ENCODE measurements at regions not wholly inside any gene's neighbourhood (a gene's known extent, or its start where the extent isn't known, plus 50 kb on each side); places are given as distances from the start of the nearest gene placed in this dataset.
"Not testable (repeated sequence)": the region's sequence is repeated elsewhere in the genome, so short reads cannot be mapped to it uniquely, and the experiment has no call there.

DNA sequence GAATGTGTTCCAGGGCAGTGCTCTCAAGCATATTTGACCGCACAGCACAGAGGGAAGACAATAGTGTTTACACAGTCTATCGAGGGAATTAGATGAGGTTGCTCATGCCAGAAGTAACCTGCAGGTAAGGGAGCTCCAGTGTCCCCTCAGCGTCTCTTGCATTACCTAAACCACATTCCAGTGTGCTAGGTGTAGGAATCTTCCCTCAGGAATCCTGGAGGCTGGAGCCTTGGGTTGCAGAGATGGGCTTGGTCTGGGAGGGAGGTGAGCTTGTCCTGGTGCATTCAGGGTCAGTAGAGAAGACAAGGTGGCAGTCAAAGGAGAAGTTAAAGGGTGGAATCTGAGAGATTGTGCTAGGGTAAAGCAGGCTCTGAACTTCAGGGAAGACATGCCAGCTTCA is 56.3 kb downstream of the SOX14 start:
- no peak for DNase-seq

GRCh38 chr3:137835096-137835495 is 71.0 kb downstream of the SOX14 start:
- DNase-seq: no peak

GRCh38 chr3:137845194-137845593 is 81.1 kb downstream of the SOX14 start:
- no peak for DNase-seq

- DNase-seq: no peak
Measured at GRCh38 chr3:137845666-137846065, 81.6 kb downstream of the SOX14 start.

GRCh38 chr3:137852391-137852830 is 88.3 kb downstream of the SOX14 start:
- DNase-seq: no peak

DNA sequence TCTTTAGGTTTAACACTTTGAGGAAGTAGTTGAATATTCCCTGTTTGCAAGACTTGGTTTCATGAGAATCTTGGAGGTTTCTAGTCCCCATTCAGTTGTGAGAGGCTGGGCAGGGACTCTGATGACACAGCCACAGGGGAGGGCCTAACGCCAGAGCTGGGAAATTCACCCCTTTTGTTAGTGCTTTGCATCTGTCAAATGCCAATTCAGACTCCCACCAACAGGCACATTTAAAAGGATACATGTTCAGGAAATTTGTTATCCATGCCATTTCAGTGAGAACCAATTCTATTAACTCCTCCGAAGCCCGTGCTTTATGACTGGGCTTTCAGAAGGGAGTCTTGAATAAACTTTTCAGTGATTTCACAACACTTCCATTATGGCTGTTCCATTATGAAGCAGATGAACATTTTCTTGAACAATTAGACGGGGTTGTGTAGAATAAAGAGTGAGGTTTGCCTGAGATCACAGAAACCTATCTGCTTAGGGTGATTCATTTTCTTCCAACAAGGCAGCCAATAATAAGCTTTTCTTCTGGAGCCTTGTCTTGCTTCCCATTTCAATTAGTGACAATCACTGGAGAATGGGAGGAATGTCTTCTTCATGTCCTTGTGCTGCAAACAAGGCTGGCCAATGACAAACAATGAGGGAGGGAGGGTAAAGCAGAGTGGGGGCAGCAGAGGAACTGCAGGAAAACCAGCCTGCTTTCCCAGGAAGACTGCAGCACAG is 90.6 kb downstream of the SOX14 start:
- DNase-seq: no peak

GRCh38 chr3:137866001-137866400 is 101.9 kb downstream of the SOX14 start:
- no peak for DNase-seq

- no peak for DNase-seq
Measured at GRCh38 chr3:137866933-137867332, 102.8 kb downstream of the SOX14 start.

- no peak for DNase-seq
Measured at GRCh38 chr3:137867611-137868010, 103.5 kb downstream of the SOX14 start.

GRCh38 chr3:137869022-137869421 is 104.9 kb downstream of the SOX14 start:
- DNase-seq: no peak

- not testable (repeated sequence) for DNase-seq
Measured at GRCh38 chr3:137872589-137872988, 108.5 kb downstream of the SOX14 start.

- not testable (repeated sequence) for DNase-seq
Measured at GRCh38 chr3:137896842-137897241, 113.1 kb upstream of the CLDN18 start.

- DNase-seq: no peak
Measured at GRCh38 chr3:137906985-137907649, 102.8 kb upstream of the CLDN18 start.

GRCh38 chr3:137924628-137925027 is 85.3 kb upstream of the CLDN18 start:
- no peak for DNase-seq

- no peak for DNase-seq
Measured at GRCh38 chr3:137925080-137925479, 84.9 kb upstream of the CLDN18 start.

DNA sequence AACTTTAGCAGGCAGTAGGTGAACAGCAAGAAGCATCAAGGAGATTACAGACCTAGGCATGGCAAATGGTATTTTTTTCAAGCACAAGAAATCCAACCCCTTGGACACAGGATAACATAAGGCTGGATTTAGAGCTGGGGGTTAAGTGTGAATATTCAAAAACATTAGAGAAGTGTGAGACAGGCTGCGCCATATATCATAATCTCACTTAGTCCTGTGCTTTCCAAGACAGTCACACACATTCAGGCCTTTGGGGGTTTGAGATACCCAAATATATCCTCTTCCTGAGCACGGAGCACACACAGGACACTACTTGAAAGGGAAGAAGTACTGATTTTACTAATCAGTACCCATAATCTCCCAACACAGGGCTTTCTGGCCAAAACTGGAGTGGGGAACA is 83.0 kb upstream of the CLDN18 start:
- DNase-seq: no peak

DNA sequence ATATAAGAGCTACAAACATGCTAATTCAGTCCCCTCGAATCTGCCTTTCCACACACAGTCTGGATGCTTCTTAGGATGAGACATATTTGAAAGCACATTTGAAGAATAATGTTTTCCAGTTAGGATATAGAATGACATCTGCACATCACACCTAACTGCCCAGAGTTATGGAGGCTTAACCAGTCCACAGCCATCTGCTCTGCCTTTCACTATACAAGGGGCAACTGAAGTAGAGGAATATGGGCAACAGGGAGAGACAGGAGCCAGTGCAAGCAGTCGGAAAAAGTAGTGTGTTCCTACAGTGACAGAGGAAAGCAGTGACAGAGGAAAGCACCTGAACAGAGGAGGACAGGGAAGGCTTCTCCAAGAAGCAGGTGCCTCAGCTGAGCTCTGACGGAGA is 79.0 kb upstream of the CLDN18 start:
- no peak for DNase-seq

- DNase-seq: no peak
Measured at GRCh38 chr3:137938876-137939275, 71.1 kb upstream of the CLDN18 start.

DNA sequence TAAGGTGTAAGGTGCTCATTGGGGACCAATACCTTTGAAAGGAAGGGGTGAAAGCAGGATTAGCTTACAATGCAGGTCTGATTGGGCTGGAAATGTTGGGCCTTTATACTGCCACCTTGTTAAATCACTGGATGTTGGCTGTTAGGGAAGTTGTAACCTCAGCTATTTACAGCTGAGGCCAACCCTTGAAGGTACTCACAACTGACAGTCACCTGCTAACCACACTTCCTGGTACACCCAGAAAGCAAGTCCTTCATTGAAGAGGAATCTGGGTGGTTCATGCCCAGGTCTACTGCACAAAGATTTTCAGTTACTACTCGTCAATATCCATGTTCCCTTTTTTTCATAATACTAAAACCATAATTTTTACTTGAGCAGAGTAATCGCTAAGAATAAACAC is 65.4 kb upstream of the CLDN18 start:
- DNase-seq: no peak

- DNase-seq: peak; percentile 74
Measured at GRCh38 chr3:137946356-137946973, 63.5 kb upstream of the CLDN18 start.

GRCh38 chr3:137947117-137947516 is 62.8 kb upstream of the CLDN18 start:
- no peak for DNase-seq

DNA sequence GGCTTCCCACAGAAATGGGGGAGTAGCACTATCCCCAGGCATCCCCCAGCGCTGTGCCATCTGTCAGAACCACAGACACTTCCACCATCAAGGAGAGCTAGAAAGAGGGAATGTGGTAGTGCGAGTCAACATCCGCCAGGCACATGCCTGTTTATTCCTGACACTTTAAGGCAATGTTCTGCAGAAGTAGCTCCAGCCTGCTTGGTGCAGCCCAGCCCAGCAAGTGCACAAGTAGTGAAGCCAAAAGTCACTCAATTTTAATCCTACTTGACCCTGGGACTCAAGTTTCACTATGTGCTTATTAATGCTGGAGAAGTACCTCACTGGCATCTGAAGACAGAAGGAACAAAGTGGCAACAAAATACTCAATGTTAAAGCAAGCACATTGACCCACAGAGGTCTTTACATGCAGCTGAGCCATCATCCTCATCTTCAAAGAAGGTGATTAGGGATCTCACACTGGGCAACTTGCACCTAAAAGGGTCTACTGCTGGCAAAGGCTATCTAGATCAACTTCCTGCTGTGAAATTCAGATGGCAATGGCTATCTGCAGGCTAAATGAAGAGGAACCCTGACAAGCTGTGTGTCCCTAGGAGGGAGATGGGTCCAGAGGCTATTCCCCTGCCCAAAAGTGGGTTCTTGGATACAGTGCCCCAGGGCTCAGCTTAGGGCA is 61.4 kb upstream of the CLDN18 start:
- no peak for DNase-seq

DNA sequence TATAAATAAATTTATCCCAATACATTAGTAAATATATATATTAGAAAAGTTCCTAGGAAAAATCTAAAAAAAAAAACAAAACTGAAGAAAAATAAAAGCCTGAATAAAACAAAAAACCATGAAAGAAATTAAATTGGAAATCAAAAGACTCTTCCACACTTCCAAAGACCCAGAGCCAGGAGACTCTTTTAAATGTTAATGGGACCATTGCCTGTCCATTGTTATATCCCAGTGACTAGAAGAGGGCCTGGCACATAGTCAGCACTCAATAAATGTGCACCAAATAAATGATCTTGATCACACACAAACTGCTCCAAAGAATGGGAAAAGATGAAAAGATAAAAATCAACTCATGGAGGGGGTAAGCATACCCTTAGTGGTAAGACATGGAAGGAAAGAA is 51.3 kb upstream of the CLDN18 start:
- DNase-seq: no peak

All from activated CD4-positive, alpha-beta T cell treated with anti-CD3 and anti-CD28 coated beads, Interleukin-2, Interleukin-6, amounts not matched to agents 100 ng/mL and 50 ng/mL, durations not matched to agents 16 hours and 8 hours (primary cell).